ENCODE measurements at regions not wholly inside any gene's neighbourhood (a gene's known extent, or its start where the extent isn't known, plus 50 kb on each side); places are given as distances from the start of the nearest gene placed in this dataset.

DNA sequence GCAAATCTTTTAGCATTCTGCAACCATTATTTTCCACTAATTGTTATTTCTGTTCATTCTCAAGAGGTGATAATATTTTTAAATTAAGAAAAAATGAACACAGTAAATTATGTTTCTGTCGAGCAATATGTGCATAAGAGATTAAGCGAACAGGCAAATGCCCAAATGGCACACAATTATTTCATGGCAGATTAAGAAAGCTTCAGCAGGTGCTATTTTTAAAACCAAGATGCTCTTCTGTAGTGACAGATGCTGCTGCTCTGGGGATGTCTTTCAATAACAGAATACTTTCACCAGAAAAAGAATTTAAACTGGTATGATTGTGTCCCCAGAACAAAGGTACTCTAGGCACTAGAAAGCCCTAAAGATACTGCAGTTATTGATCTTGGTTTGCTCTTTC lies 412.7 kb upstream of the SORCS1 start:
- Histone ChIP-seq H3K27me3 (ENCODE audit: control insufficient read depth, insufficient read depth, low read length) (no peaks in the 10 kb centered on the region), H3K36me3 (ENCODE audit: control insufficient read depth, insufficient read depth, low read length) (no peaks in the 10 kb centered on the region), H3K9ac (ENCODE audit: low read length) (no peak overlapping the region), H3K4me3 (ENCODE audit: low read length) (no peak overlapping the region), H3K9me3 (ENCODE audit: control insufficient read depth, low read length) (no peaks in the 10 kb centered on the region), H3K4me1 (ENCODE audit: control insufficient read depth, insufficient read depth, low read length) (no peaks in the 10 kb centered on the region)

DNA sequence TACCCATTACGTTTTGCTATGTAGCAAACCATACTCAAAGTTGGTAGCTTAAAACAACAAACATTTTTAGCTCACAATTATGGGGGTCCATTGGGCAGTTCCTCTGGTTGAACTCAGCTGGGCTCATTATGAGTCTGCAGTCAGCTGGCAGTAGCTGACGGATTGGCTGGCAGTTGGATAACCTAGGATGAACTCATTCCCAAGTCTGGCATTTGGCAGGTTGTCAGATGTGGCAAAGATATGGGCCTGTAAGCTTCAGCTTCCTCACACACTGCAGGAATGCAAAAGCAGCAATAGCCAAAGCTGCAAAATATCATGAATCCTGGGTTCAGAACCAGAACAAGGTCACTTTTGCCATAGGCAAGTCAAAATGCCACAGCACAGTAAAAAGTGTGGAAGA lies 412.2 kb upstream of the SORCS1 start:
- Histone ChIP-seq H3K4me1 (ENCODE audit: control insufficient read depth, insufficient read depth, low read length) (no peaks in the 10 kb centered on the region), H3K9ac (ENCODE audit: low read length) (no peak overlapping the region), H3K4me3 (ENCODE audit: low read length) (no peak overlapping the region), H3K36me3 (ENCODE audit: control insufficient read depth, insufficient read depth, low read length) (no peaks in the 10 kb centered on the region), H3K9me3 (ENCODE audit: control insufficient read depth, low read length) (no peaks in the 10 kb centered on the region), H3K27me3 (ENCODE audit: control insufficient read depth, insufficient read depth, low read length) (no peaks in the 10 kb centered on the region)

DNA sequence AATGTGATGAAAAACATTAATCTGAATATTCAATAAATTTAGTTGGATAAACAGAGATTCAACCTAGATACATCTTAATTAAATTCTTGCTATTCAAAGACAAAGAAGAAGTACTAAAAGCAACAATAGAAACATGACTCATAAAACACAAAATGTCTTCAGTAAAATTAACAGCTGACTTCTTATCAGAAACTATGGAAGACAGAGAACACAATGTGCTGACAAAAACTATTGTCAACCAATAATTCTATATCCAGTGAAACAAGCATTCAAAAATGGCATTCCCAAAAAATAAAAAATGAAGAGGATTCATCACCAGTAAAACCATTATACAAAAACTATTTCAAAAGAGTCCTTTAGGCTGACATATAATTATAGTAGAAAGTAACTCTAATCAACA lies 400.5 kb upstream of the SORCS1 start:
- no peaks in the 10 kb centered on the region for H3K27me3 ChIP-seq (ENCODE audit: control insufficient read depth, insufficient read depth, low read length)

DNA sequence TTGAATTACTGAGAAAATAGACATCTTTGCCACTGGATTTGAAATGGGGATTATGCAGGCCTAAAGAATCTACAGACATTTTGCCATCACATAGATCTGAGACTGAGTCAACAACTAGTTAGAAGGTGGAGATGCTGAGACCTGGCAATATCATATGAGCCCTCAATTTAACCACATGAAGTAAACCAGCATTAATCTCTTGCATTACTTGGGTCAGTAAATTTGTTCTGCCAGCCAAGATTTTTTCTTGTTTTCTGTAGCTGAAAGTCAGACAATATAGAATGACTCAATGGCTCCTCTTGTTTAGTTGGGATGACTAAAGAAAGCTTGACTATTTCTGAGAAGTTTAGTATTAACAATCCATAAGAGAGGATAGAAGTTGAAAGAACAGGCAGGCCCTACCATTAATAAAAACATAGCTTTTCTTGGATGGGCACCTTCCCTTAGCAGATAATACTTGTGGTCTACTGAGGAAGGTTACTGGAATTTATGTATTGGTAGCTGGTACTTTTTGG lies 396.7 kb upstream of the SORCS1 start:
- Histone ChIP-seq H3K4me1 (ENCODE audit: control insufficient read depth, insufficient read depth, low read length) (no peaks in the 10 kb centered on the region), H3K27me3 (ENCODE audit: control insufficient read depth, insufficient read depth, low read length) (no peaks in the 10 kb centered on the region), H3K36me3 (ENCODE audit: control insufficient read depth, insufficient read depth, low read length) (no peaks in the 10 kb centered on the region), H3K4me3 (ENCODE audit: low read length) (no peak overlapping the region), H3K9ac (ENCODE audit: low read length) (no peak overlapping the region), H3K9me3 (ENCODE audit: control insufficient read depth, low read length) (no peaks in the 10 kb centered on the region)

More for the DNA sequence above, 400.5 kb upstream of the SORCS1 start:
- Histone ChIP-seq H3K4me3 (ENCODE audit: low read length) (no peak overlapping the region), H3K9me3 (ENCODE audit: control insufficient read depth, low read length) (no peaks in the 10 kb centered on the region), H3K4me1 (ENCODE audit: control insufficient read depth, insufficient read depth, low read length) (no peaks in the 10 kb centered on the region), H3K9ac (ENCODE audit: low read length) (no peak overlapping the region), H3K36me3 (ENCODE audit: control insufficient read depth, insufficient read depth, low read length) (no peaks in the 10 kb centered on the region)

DNA sequence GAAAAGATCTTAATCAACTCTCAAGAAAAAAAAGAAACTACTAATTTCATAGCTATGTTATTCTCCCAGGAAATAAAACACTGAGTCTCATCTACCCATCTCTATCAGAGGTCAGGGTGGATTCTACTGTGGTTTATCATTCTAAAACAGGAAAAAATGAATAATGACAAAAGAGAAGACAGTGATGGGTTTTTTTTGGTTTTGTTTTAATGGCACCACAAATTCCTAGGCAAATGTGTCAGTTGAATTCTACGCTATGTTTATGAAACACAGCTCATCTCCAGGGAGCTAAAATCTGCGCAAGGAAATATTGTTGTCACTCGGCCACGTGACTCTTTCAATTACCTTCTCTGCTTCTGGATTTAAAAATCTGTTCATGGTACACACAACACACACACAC lies 393.4 kb upstream of the SORCS1 start:
- Histone ChIP-seq H3K9me3 (ENCODE audit: control insufficient read depth, low read length) (no peaks in the 10 kb centered on the region), H3K4me1 (ENCODE audit: control insufficient read depth, insufficient read depth, low read length) (no peaks in the 10 kb centered on the region), H3K4me3 (ENCODE audit: low read length) (no peak overlapping the region), H3K27me3 (ENCODE audit: control insufficient read depth, insufficient read depth, low read length) (no peaks in the 10 kb centered on the region), H3K9ac (ENCODE audit: low read length) (no peak overlapping the region), H3K36me3 (ENCODE audit: control insufficient read depth, insufficient read depth, low read length) (no peaks in the 10 kb centered on the region)

DNA sequence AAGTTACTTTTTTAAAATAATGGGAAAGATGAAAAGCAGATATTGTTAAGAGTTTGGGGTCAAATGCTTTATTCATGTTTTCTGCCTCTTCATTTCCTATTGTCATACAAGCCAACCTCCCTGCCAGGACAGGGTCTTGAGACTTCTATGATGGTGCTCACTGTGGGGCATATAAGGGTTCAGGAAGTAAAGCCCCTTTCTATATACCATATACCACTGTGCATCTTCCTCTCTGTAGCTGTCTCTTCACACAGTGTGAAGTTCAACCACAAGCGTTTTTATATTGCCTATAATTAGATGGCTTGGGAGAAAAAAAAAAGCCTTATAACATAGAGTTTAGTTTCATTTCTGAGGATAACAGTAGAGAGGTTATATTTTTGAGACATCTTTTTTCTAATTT lies 389.8 kb upstream of the SORCS1 start:
- no peaks in the 10 kb centered on the region for H3K27me3 ChIP-seq (ENCODE audit: control insufficient read depth, insufficient read depth, low read length)
- no peak overlapping the region for H3K9ac ChIP-seq (ENCODE audit: low read length)
- no peaks in the 10 kb centered on the region for H3K4me1 ChIP-seq (ENCODE audit: control insufficient read depth, insufficient read depth, low read length)
- H3K9me3 ChIP-seq (ENCODE audit: control insufficient read depth, low read length), result no peaks in the 10 kb centered on the region
- H3K36me3 ChIP-seq (ENCODE audit: control insufficient read depth, insufficient read depth, low read length), result no peaks in the 10 kb centered on the region
- no peak overlapping the region for H3K4me3 ChIP-seq (ENCODE audit: low read length)

DNA sequence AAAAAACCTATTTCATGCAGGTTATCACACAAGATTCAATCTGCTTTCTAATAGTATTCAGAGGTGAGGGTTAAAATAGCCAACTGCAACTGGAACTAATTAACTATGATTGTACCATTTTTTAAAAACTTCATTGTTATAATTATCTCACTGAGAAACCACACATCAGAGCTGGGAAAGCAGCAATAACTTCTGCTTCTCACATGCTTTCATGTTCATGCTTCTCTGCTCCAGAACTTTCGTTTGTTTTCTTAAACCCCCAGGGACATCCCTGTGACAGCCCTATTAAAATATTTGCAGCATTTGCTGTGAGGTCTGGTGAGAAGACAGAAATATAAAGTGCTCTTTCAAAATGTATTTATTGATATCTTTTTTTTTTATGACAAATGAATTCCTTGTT lies 389.0 kb upstream of the SORCS1 start:
- no peaks in the 10 kb centered on the region for H3K36me3 ChIP-seq (ENCODE audit: control insufficient read depth, insufficient read depth, low read length)

DNA sequence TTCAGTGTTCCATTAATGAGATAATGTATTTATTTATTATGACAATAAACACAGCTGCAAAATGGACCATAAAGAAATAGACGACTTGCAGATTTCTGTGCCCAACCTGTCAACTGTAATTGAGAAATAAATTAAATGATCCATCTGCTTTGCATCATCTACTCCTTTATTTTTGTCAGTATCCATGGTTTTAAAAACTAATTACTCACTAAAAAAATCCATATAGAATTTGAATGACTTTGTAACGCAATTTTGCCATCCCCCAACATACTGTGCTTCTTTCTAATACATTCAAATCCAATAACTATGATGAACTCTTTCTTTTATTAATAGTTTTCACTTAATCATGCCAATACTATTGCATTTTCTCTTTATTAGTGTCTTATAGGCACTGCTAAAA lies 388.5 kb upstream of the SORCS1 start:
- no peak overlapping the region for H3K4me3 ChIP-seq (ENCODE audit: low read length)
- no peaks in the 10 kb centered on the region for H3K36me3 ChIP-seq (ENCODE audit: control insufficient read depth, insufficient read depth, low read length)
- no peaks in the 10 kb centered on the region for H3K4me1 ChIP-seq (ENCODE audit: control insufficient read depth, insufficient read depth, low read length)
- no peaks in the 10 kb centered on the region for H3K27me3 ChIP-seq (ENCODE audit: control insufficient read depth, insufficient read depth, low read length)
- no peak overlapping the region for H3K9ac ChIP-seq (ENCODE audit: low read length)
- no peaks in the 10 kb centered on the region for H3K9me3 ChIP-seq (ENCODE audit: control insufficient read depth, low read length)

More for the DNA sequence above, 389.0 kb upstream of the SORCS1 start:
- no peak overlapping the region for H3K4me3 ChIP-seq (ENCODE audit: low read length)
- H3K27me3 ChIP-seq (ENCODE audit: control insufficient read depth, insufficient read depth, low read length), result no peaks in the 10 kb centered on the region
- no peak overlapping the region for H3K9ac ChIP-seq (ENCODE audit: low read length)
- no peaks in the 10 kb centered on the region for H3K4me1 ChIP-seq (ENCODE audit: control insufficient read depth, insufficient read depth, low read length)
- H3K9me3 ChIP-seq (ENCODE audit: control insufficient read depth, low read length), result no peaks in the 10 kb centered on the region

DNA sequence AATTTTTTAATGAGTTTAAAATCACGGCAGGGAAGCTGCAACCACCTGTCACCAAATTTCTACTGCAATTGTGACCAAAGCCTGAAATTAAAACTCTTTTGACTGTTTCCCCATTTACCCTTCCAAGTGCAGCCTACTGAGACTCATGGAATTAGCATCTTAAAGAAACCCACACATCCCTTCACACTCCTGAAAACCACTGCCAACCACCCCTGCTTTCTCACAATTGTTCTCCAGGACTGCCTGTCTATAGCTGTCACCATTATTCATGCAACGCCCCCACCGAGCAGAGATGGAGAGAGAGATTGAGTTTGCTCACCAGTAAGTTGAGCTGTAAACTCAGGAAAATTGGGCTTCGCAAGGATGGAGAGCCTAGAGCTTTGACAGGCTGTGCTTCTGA lies 383.8 kb upstream of the SORCS1 start:
- no peak overlapping the region for H3K9ac ChIP-seq (ENCODE audit: low read length)
- H3K4me1 ChIP-seq (ENCODE audit: control insufficient read depth, insufficient read depth, low read length), result no peaks in the 10 kb centered on the region
- H3K36me3 ChIP-seq (ENCODE audit: control insufficient read depth, insufficient read depth, low read length), result no peaks in the 10 kb centered on the region
- H3K9me3 ChIP-seq (ENCODE audit: control insufficient read depth, low read length), result no peaks in the 10 kb centered on the region
- no peak overlapping the region for H3K4me3 ChIP-seq (ENCODE audit: low read length)
- no peaks in the 10 kb centered on the region for H3K27me3 ChIP-seq (ENCODE audit: control insufficient read depth, insufficient read depth, low read length)

DNA sequence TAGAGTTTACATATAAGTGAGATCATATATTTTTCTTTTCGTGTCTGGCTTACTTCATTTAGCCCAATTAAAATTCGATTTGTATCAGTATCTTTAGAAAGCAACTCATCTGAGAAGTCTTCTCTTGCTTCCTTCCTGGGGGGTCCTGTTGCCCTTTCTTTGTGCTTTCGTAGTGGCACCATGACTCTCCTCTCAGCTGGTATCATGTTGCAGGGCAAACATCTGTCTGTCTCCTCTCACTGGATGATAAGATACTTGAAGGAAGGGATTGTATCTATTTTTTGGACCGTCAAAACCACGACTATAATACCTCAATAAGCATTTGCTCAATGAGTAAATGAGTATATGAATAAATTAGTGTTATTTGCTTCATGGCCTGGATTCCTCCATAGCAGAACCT lies 382.5 kb upstream of the SORCS1 start:
- Histone ChIP-seq H3K4me3 (ENCODE audit: low read length) (no peak overlapping the region), H3K27me3 (ENCODE audit: control insufficient read depth, insufficient read depth, low read length) (no peaks in the 10 kb centered on the region), H3K9me3 (ENCODE audit: control insufficient read depth, low read length) (no peaks in the 10 kb centered on the region), H3K9ac (ENCODE audit: low read length) (no peak overlapping the region), H3K4me1 (ENCODE audit: control insufficient read depth, insufficient read depth, low read length) (no peaks in the 10 kb centered on the region), H3K36me3 (ENCODE audit: control insufficient read depth, insufficient read depth, low read length) (no peaks in the 10 kb centered on the region)

DNA sequence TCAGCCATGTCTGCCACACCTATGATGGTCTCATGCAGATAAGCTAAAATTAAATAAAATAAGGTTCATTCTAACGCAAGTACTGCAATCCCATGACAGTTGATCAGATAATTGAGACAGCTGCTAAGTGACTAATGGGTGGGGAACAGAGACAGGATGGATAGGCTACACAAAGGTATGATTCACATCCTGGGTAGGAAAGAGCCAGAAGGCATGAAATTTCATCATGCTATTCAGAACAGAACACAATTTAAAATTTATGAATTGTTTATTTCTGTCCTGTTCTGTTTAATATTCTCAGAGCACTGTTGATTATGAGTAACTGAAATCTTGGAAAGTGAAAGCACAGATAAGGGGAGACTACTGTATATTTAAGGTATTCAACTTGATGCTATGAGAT lies 381.8 kb upstream of the SORCS1 start:
- Histone ChIP-seq H3K4me3 (ENCODE audit: low read length) (no peak overlapping the region), H3K9me3 (ENCODE audit: control insufficient read depth, low read length) (no peaks in the 10 kb centered on the region)

DNA sequence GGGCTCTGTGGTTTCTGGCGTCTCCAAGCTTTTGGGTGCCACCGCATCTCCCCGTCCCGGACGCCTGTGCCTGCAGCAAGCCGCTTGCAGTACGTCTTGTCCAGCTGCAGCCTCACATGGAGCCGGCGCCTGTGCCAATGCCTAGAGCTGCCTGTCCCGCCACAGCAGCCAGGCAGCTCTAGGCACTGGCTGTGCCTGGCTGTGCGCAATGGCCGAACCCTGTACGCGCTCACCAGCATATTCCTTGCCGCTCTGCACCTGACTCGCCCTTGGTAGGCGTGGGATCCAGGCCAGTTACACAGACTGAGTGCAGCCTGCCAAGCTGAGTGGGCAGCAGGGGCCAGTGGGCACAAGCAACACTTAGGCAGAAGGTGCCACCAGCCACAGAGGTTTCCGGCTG lies 381.2 kb upstream of the SORCS1 start:
- no peak overlapping the region for H3K4me3 ChIP-seq (ENCODE audit: low read length)
- no peaks in the 10 kb centered on the region for H3K9me3 ChIP-seq (ENCODE audit: control insufficient read depth, low read length)
- no peaks in the 10 kb centered on the region for H3K4me1 ChIP-seq (ENCODE audit: control insufficient read depth, insufficient read depth, low read length)
- H3K27me3 ChIP-seq (ENCODE audit: control insufficient read depth, insufficient read depth, low read length), result no peaks in the 10 kb centered on the region
- no peaks in the 10 kb centered on the region for H3K36me3 ChIP-seq (ENCODE audit: control insufficient read depth, insufficient read depth, low read length)
- H3K9ac ChIP-seq (ENCODE audit: low read length), result no peak overlapping the region

More for the DNA sequence above, 381.8 kb upstream of the SORCS1 start:
- H3K9ac ChIP-seq (ENCODE audit: low read length), result no peak overlapping the region
- no peaks in the 10 kb centered on the region for H3K27me3 ChIP-seq (ENCODE audit: control insufficient read depth, insufficient read depth, low read length)
- no peaks in the 10 kb centered on the region for H3K36me3 ChIP-seq (ENCODE audit: control insufficient read depth, insufficient read depth, low read length)
- H3K4me1 ChIP-seq (ENCODE audit: control insufficient read depth, insufficient read depth, low read length), result no peaks in the 10 kb centered on the region

Data from mucosa of stomach (tissue), 1 donor.